ENCODE measurements at regions not wholly inside any gene's neighbourhood (a gene's known extent, or its start where the extent isn't known, plus 50 kb on each side); places are given as distances from the start of the nearest gene placed in this dataset.

DNA sequence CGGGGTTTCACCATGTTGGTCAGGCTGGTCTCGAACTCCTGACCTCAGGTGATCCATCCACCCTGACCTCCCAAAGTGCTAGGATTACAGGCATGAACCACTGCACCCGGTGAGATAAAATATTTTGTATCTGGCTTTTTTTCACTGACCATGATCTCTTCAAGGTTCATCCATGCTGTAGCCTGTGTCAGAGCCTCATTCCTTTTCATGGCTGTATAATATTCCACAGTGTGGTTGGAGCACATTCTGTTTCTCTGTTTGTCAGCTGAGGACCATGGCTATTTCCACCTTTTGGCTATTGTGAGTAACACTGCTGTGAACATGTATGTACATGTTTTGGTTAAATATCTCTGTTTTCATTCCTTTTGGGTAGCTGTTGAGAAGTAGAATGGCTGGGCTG lies 169.2 kb downstream of the SHOX start:
- Histone ChIP-seq H3K4me3 (no peak overlapping the region), H3K9me3 (no peaks in the 10 kb centered on the region), H3K4me1 (no peaks in the 10 kb centered on the region), H3K27ac (no peak overlapping the region), H3K27me3 (no peaks in the 10 kb centered on the region), H3K36me3 (no peaks in the 10 kb centered on the region)
- TF ChIP-seq EP300 (IDR thresholded peaks at IDR 0.05; ENCODE audit: low read depth) (no peak), POLR2A (IDR thresholded peaks at IDR 0.05) (no peak), POLR2AphosphoS5 (IDR thresholded peaks at IDR 0.05) (no peak)
- TF ChIP-seq, protein P1, sequence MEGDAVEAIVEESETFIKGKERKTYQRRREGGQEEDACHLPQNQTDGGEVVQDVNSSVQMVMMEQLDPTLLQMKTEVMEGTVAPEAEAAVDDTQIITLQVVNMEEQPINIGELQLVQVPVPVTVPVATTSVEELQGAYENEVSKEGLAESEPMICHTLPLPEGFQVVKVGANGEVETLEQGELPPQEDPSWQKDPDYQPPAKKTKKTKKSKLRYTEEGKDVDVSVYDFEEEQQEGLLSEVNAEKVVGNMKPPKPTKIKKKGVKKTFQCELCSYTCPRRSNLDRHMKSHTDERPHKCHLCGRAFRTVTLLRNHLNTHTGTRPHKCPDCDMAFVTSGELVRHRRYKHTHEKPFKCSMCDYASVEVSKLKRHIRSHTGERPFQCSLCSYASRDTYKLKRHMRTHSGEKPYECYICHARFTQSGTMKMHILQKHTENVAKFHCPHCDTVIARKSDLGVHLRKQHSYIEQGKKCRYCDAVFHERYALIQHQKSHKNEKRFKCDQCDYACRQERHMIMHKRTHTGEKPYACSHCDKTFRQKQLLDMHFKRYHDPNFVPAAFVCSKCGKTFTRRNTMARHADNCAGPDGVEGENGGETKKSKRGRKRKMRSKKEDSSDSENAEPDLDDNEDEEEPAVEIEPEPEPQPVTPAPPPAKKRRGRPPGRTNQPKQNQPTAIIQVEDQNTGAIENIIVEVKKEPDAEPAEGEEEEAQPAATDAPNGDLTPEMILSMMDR (IDR thresholded peaks at IDR 0.05): no peak
- 100% methylated on average over 1 to 3 of the region's 3 CpGs for WGBS, 2 donors (ENCODE audit: low coverage in 1 of 2)
- intact Hi-C loops (cut with DNase I; ENCODE audit: low total_unique reads): no loop called here
- no peak for DNase-seq
- in situ Hi-C loops (cut with MboI; ENCODE audit: low pct_ligation_motif_present in 1 of 4, low pct_unique_long_range_greater_than_20kb in 1 of 4, low sequenced_read_pairs in 3 of 4): no loop called here

DNA sequence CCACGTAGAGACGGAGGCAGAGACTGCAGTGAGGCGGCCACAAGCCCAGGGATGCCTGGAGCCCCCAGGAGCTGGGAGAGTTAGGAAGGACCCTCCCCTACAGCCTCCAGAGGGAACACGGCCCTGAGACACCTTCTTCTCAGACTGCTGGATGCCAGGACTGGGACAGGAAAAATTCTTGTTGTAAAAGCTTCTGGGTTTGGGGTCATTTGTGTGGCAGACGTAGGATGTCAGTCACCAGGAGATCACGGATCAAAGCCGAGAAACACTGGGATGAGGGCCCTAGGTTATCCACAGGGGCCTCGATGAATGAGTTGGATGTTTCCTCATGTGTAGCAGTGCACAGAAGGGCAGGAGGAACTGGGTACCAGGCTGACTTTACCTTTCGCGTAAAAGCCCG lies 163.7 kb downstream of the SHOX start:
- in situ Hi-C loops (cut with MboI; ENCODE audit: low pct_ligation_motif_present in 1 of 4, low pct_unique_long_range_greater_than_20kb in 1 of 4, low sequenced_read_pairs in 3 of 4) (no loop called here), intact Hi-C loops (cut with DNase I; ENCODE audit: low total_unique reads) (loop anchor here (2.0 kb wide), 1 partner anchor 78 kb away; no protein-coding TSS in a partner anchor)

DNA sequence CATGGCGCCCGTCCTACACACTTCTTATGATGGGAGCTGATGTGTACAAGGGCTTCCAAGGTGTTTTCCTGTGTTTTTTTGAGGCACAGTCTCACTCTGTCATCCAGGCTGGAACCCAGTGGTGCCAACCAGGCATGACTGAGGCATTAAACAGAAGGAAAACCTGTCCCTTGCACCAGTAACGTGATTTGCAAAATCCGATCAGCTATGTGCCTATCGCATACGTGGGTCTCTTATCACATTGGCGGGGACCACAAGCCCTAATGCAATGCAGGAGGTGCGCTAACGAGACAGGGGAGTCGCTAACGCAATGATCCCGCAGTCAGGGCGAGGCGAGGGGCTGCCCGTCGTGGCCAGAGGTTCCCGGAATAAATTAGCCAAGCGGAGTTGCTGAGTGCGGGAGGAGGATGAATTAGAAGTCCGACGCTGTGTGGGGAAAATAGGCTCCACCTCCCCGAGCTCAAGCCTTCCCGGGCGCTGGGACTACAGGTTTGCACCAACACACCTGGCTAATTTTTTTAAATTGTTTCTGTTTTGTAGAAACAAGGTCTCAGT lies 162.7 kb downstream of the SHOX start:
- Histone ChIP-seq H3K36me3 (no peaks in the 10 kb centered on the region), H3K27me3 (peaks cover 14% of the 10 kb centered on the region), H3K9me3 (no peaks in the 10 kb centered on the region), H3K4me1 (no peaks in the 10 kb centered on the region), H3K27ac (no peak overlapping the region), H3K4me3 (no peak overlapping the region)
- TF ChIP-seq POLR2A (IDR thresholded peaks at IDR 0.05) (no peak), EP300 (IDR thresholded peaks at IDR 0.05; ENCODE audit: low read depth) (no peak), POLR2AphosphoS5 (IDR thresholded peaks at IDR 0.05) (no peak)
- TF ChIP-seq, protein P1 (IDR thresholded peaks at IDR 0.05): no peak
- in situ Hi-C loops (cut with MboI; ENCODE audit: low pct_ligation_motif_present in 1 of 4, low pct_unique_long_range_greater_than_20kb in 1 of 4, low sequenced_read_pairs in 3 of 4): no loop called here
- intact Hi-C loops (cut with DNase I; ENCODE audit: low total_unique reads): no loop called here
- 77 to 82% methylated on average over 10 to 24 of the region's 24 CpGs for WGBS, 2 donors (ENCODE audit: low coverage in 1 of 2)
- DNase-seq: no peak

More for the DNA sequence above, 163.7 kb downstream of the SHOX start:
- H3K4me3 ChIP-seq: no peak overlapping the region
- H3K36me3 ChIP-seq: no peaks in the 10 kb centered on the region
- peaks cover 14% of the 10 kb centered on the region for H3K27me3 ChIP-seq
- H3K4me1 ChIP-seq: no peaks in the 10 kb centered on the region
- H3K27ac ChIP-seq: no peak overlapping the region
- DNase-seq: no peak
- 80 to 81% methylated on average over 3 to 11 of the region's 11 CpGs for WGBS, 2 donors (ENCODE audit: low coverage in 1 of 2)
- no peaks in the 10 kb centered on the region for H3K9me3 ChIP-seq
- TF ChIP-seq EP300 (IDR thresholded peaks at IDR 0.05; ENCODE audit: low read depth): no peak
- TF ChIP-seq POLR2A (IDR thresholded peaks at IDR 0.05): no peak
- TF ChIP-seq, protein P1 (IDR thresholded peaks at IDR 0.05): no peak
- no peak for TF ChIP-seq POLR2AphosphoS5 (IDR thresholded peaks at IDR 0.05)

DNA sequence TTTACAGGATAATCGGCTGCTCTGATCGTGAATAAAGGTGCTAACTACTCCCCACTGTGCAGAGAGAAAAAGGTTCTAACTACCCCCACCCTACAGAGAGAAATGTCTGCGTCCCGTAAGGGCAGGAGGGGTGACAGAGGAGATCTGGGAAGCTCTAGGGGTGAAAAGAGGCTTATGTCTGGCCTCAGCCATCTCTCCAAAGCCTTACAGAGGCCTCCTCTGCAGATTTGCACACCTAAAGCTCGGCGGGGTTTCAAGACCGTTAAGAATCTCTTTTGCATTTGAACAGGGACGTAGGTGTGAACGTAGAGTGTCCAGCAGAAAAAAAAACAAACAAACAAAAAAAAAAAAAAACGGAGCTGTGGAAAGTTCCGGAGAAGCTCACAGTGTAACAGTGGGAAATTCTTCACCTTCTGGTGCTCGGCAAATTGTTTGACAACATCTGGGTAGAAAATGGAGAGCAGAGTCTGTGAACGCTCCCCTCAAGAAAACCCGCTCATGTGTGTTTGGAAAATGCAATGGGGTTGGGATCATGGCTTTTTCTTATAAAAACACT lies 161.0 kb downstream of the SHOX start:
- H3K4me1 ChIP-seq: no peaks in the 10 kb centered on the region
- no peak overlapping the region for H3K4me3 ChIP-seq
- no peaks in the 10 kb centered on the region for H3K36me3 ChIP-seq
- in situ Hi-C loops (cut with MboI; ENCODE audit: low pct_ligation_motif_present in 1 of 4, low pct_unique_long_range_greater_than_20kb in 1 of 4, low sequenced_read_pairs in 3 of 4): no loop called here
- no peak overlapping the region for H3K27ac ChIP-seq
- no peak for TF ChIP-seq POLR2A (IDR thresholded peaks at IDR 0.05)
- no peak for TF ChIP-seq EP300 (IDR thresholded peaks at IDR 0.05; ENCODE audit: low read depth)
- TF ChIP-seq, protein P1 (IDR thresholded peaks at IDR 0.05): no peak
- no peak for TF ChIP-seq POLR2AphosphoS5 (IDR thresholded peaks at IDR 0.05)
- no peak for DNase-seq
- no peaks in the 10 kb centered on the region for H3K9me3 ChIP-seq
- intact Hi-C loops (cut with DNase I; ENCODE audit: low total_unique reads): no loop called here
- H3K27me3 ChIP-seq: peaks cover 14% of the 10 kb centered on the region
- WGBS, 2 donors (ENCODE audit: low coverage in 1 of 2): 27 to 33% methylated on average over 14 of the region's 14 CpGs
